ENCODE measurements at regions not wholly inside any gene's neighbourhood (a gene's known extent, or its start where the extent isn't known, plus 50 kb on each side); places are given as distances from the start of the nearest gene placed in this dataset.

DNA sequence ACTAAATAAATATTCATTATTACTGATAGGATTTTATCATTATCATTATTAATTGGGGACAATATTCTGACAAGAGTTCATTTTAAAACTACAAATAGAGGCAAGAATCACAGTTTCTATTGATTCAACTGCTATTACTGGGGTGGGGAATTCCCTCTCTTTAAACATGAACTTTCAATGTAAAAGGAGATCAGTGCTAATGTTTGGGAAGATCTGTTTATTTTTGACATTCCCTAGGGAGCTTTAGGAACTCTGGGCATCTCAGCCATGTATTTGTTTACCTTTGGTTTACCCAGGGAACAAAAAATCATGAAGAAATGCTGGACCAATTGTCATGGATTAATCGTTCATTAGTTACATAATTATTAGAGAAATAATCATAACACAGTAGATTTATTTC, 443.2 kb upstream of the AKR1E2 start:
- TF ChIP-seq CTCF (IDR thresholded peaks at IDR 0.05; ENCODE audit: low read depth, low read length, missing input control) (no peak), SP1 (IDR thresholded peaks at IDR 0.05) (no peak), GABPA (IDR thresholded peaks at IDR 0.05 in 1 of 2, conservative IDR thresholded peaks at IDR 0.05 in 1 of 2) (no peak), HNF4G (IDR thresholded peaks at IDR 0.05) (no peak), FOXA1 (IDR thresholded peaks at IDR 0.05) (no peak), HNF4A (conservative IDR thresholded peaks at IDR 0.05) (no peak)
- TF ChIP-seq, protein P1, sequence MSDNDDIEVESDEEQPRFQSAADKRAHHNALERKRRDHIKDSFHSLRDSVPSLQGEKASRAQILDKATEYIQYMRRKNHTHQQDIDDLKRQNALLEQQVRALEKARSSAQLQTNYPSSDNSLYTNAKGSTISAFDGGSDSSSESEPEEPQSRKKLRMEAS (IDR thresholded peaks at IDR 0.05): no peak

Measured in liver (tissue), 3 donors.